GM19025 (cell line): ENCODE measurements at regions not wholly inside any gene's neighbourhood (a gene's known extent, or its start where the extent isn't known, plus 50 kb on each side); places are given as distances from the start of the nearest gene placed in this dataset.
"Not testable (repeated sequence)": the region's sequence is repeated elsewhere in the genome, so short reads cannot be mapped to it uniquely, and the experiment has no call there.

Experiments used
- ATAC-seq: cut with Tn5 transposase; IDR thresholded peaks from one replicate; pipeline ENCODE4 v1.9.1; 2021; ENCODE audit warnings: mild to moderate bottlenecking, low read depth, moderate library complexity; ENCODE audit not compliant: unreplicated experiment

DNA sequence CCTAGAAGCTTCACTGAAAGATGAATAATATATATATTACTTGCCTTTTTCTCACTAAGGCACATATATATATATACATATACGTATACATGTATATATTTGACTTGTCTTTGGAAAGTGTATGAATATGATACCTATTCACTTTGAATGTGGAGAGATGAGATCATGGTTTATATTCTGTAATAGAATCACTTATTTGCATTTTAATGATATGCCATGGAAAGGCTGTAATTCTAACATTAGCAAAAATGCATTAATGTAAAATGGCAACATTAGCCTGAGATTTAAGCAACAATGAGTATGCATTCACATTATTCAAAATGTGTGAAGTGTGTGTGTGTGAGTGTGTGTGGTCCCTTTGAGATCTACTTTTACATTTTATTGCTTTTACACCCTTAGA is 54.5 kb upstream of the PRKD1 start:
- no peak for ATAC-seq

GRCh38 chr14:29982993-29983392 is 55.3 kb upstream of the PRKD1 start:
- no peak for ATAC-seq

DNA sequence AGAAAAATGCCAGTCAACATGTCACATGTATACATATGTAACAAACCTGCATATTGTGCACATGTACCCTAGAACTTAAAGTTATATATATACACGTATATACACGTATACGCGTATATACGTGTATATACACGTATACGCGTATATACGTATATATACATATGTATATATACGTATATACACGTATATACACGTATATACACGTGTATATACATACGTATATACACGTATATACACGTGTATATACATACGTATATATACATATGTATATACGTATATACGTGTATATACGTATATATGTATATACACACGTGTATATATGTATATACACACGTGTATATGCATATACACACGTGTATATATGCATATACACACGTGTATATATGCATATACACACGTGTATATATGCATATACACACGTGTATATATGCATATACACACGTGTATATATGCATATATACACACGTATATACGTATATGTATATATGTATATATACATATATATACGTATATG is 62.8 kb upstream of the PRKD1 start:
- ATAC-seq, result not testable (repeated sequence)

GRCh38 chr14:29990993-29991392 is 63.3 kb upstream of the PRKD1 start:
- ATAC-seq, result no peak

DNA sequence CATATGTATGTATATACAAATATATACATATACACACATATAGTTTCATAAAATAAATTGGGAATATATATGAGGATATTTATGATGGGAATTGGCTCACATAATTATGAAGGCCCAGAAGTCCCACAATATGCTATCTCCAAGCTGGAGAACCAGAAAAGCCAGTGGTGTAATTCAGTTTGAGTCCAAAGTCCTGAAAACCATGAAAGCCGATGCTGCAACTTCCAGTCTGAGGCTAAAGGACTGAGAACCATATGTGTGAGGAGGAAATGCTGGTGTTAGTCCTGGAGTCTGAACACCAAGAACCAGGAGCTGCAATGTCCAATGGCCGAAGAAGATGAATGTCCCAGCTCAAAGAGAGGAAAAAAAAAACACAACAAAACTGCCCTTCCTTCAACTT is 65.5 kb upstream of the PRKD1 start:
- no peak for ATAC-seq

- ATAC-seq, result no peak
Observed at GRCh38 chr14:29999013-29999539, 71.4 kb upstream of the PRKD1 start.

- ATAC-seq, result no peak
Observed at GRCh38 chr14:30002859-30003258, 75.2 kb upstream of the PRKD1 start.

DNA sequence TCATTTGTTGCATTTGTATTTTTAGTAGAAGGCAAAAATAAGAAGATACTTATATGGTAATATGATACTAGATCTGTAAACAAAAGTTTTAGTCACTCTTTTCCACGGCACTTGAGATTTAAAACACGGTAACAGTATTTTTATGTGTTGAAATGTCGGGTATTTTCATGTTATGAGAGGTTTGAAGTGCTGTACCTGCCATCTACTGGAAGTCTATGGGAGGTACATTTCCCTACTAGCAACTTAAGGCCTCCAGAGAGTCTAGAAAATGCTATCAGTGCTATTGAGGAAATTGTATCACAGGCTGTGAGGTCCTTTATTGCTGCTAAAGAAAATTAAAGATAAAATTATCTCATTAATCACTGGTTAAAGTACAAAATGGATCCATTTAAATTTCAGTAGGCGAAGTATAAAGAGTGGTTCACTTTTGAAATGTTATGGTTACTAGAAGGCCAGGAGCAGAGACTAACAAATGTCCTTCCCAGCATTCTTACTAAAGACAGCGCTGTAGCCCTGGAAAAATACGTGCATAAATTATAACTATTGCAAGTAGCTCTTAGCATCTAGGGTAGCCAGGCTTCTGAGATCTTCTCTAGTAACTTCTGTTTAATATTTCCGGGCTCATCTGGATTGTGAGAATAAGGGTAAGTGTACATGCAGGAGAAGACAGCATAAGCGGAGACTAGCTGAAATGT is 77.6 kb upstream of the PRKD1 start:
- no peak for ATAC-seq

- no peak for ATAC-seq
Observed at GRCh38 chr14:30006695-30007094, 79.0 kb upstream of the PRKD1 start.

DNA sequence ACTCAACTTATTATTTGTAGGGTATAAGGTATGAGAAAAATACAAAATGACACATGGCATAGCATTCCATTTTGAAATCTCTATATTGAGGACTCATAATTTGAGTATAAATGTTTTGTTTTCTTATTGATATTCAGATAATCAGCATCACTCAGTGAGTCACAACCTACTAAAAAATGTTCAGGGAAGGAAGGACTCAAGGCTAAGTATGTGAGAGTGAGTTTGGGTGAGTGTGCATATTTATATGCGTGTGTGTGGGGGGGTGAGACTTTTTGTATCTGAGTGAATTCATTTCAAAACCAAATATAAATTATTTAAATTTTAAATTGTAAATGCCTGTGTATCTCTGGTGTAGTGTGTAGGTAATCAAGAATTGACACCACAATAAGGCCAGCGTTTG is 87.8 kb upstream of the PRKD1 start:
- ATAC-seq, result no peak

- no peak for ATAC-seq
Observed at GRCh38 chr14:30016002-30016401, 88.4 kb upstream of the PRKD1 start.

GRCh38 chr14:30017370-30017993 is 89.8 kb upstream of the PRKD1 start:
- no peak for ATAC-seq

- no peak for ATAC-seq
Observed at GRCh38 chr14:30020271-30020670, 92.6 kb upstream of the PRKD1 start.

DNA sequence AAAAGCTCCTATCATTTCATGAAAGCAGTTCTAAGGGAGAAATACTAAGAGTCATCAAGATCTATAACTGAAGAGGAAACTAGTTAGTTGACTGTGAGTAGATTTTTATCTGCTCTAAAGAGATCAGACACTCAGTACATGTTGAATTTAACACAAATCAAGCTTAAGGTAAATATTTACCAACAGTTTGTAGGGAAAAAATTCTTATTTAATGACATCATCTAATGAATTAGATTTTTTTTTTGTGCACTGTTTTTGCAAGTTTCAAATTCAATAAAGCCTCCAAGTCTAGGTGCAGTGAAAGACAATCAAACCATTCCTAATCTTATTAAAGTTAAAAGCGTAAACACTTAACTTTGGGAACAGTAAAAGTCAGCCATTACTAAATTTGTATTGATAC is 93.0 kb upstream of the PRKD1 start:
- no peak for ATAC-seq

GRCh38 chr14:30023350-30023749 is 95.7 kb upstream of the PRKD1 start:
- not testable (repeated sequence) for ATAC-seq

DNA sequence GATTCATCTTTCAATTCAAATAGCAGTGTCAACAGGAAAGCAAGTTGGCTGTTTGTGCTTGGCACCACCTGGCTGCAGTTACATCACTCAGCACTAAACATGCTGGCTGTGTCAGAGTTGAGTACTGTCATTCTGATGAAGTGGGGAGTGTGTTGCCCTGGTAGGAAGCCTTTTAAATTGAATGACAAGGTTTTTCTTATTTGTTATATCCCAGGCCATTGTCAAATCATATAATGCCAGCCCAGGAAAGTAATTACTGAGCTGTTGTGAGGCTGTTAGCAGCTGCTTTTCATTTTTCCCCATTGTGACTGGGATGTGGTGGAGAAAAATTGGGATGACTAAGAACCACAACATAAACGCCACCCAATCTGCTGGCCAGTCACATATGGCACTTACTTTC is 106.5 kb upstream of the PRKD1 start:
- ATAC-seq, result no peak

DNA sequence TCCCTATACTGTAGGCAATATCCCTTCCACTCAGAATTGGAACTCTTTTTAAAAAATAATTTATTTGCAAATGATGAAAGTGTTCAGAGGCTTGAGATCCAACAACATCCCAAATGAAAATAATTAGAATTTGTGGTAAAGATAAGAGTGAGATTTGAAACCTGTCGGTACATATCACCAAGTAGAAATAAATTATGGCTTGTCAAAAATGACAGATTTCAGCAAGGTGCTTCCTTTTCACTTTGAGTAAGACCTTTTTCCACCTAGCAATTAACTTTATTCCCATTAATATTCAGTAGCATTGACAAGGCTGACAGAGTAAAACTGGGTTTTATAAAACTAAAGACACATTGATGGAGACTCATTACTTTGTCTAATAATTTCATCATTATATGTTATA is 107.7 kb upstream of the PRKD1 start:
- ATAC-seq, result no peak

- ATAC-seq, result no peak
Observed at GRCh38 chr14:30045720-30046119, 118.1 kb upstream of the PRKD1 start.

GRCh38 chr14:30053103-30053502 is 125.5 kb upstream of the PRKD1 start:
- no peak for ATAC-seq

DNA sequence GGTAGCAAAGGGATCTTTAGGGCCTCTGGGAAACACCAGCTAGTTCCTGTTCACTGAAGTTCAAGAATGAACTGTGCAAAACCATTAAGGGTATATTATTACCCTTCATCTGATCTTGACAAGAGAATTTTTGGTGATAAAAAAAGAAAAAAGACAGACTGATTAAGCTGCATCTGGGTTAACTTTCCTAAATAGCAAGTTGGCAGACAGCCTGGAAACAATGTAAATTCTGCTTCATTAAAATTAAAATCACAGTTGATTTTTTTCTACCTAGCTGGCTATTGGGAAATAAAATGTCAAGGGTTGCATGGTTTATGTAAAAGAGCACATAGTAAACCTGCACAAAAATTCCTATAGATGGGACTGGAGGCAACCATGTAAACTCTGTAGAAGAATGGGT is 126.6 kb upstream of the PRKD1 start:
- no peak for ATAC-seq

DNA sequence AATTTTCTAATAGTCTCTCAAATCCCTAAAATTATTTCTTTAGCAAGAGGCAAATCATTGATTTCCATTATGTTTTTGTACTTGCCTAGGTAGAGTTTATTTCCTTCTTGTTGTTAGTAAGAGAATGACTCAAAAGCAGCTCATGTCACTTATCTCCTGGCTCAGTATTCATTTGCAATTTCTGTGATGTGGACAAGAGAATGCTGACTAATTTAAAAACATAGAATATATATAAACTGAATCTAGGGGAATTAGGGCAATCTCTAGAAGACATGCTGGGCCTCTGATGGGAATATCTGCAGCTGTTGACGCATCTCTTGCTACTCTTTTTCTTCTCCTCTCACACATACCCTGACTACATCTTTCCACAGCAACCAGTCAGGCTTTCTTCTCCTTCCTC is 130.8 kb upstream of the PRKD1 start:
- no peak for ATAC-seq

DNA sequence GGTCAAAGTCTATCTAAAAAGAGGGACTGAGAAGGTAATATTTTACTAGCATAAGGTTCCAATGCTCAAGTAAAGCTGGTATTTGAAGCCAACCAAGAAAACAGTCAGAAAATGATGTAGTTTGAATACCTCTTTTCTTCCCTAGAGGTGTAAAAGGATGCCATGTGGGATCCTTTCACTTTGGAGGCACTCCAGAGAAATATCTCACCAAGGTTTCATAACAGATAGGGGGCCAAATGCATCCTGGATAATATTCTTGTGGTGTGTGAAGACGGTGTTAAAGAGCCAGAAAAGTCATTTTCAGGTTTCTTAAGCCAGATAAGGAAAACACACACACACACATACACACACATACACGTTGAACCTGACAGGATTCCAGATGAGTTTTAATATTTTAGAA is 136.1 kb upstream of the PRKD1 start:
- no peak for ATAC-seq
